Prostate gland (tissue), 2 donors: ENCODE measurements at regions not wholly inside any gene's neighbourhood (a gene's known extent, or its start where the extent isn't known, plus 50 kb on each side); places are given as distances from the start of the nearest gene placed in this dataset.

ENCODE experiments used
- DNase-seq: peaks from one replicate; pipeline ENCODE4 v3.0.0-alpha.2; 2019; ENCODE audit warnings: low spot score
- H3K27ac ChIP-seq, 2 donors: fragments of 200-600 bp; sonication (generic); 2 replicates each; pipeline ENCODE4 v1.5.1; 2017 to 2019
- H3K27me3 ChIP-seq: fragments of 200-600 bp; sonication (generic); replicated peaks from 2 replicates; pipeline ENCODE4 v1.5.1; 2019; ENCODE audit not compliant: insufficient read depth
- H3K36me3 ChIP-seq, 2 donors: fragments of 200-600 bp; sonication (generic); 1 replicate in 1 of 2; 2 replicates in 1 of 2; pipeline versions ENCODE4 v1.5.1 to v1.8.1; 2017 to 2019
- H3K4me1 ChIP-seq: fragments of 200-600 bp; sonication (generic); replicated peaks from 2 replicates; pipeline ENCODE4 v1.5.1; 2019
- H3K4me3 ChIP-seq, 2 donors: fragments of 200-600 bp; sonication (generic); 2 replicates each; pipeline ENCODE4 v1.5.1; 2017 to 2019
- H3K9me3 ChIP-seq: fragments of 200-600 bp; sonication (generic); 2 replicates; pipeline ENCODE4 v1.5.1; 2017
- CTCF ChIP-seq, 4 experiments: fragments of 200-600 bp in 2 of 4; fragments of 450-650 bp in 2 of 4; sonication (generic) in 2 of 4; IDR thresholded peaks; 1 replicate in 3 of 4; 2 replicates in 1 of 4; pipeline ENCODE4 v1.5.1; 2016 to 2019; ENCODE audit warnings: antibody characterized with exemption in 4 of 4, mild to moderate bottlenecking in 2 of 4, moderate library complexity in 2 of 4
- POLR2A ChIP-seq: fragments of 450-650 bp; IDR thresholded peaks from one replicate; pipeline ENCODE4 v1.6.1; 2016; ENCODE audit warnings: antibody characterized with exemption, mild to moderate bottlenecking
- POLR2AphosphoS5 ChIP-seq: sonication (generic); formaldehyde crosslinking; IDR thresholded peaks from one replicate; pipeline ENCODE4 v1.6.1; 2017; ENCODE audit warnings: antibody characterized with exemption
- WGBS: methylation state at CpG from one replicate; pipeline ENCODE4 v1.1.5; 2018; 5-methylcytosine and 5-hydroxymethylcytosine counted together
- intact Hi-C: fragments of 100-400 bp; cut with DNase I; formaldehyde crosslinking; loops from one replicate; pipeline ENCODE4 v1.14.2; 2022

- Histone ChIP-seq H3K27ac (no peak overlapping the region), H3K9me3 (no peaks in the 10 kb centered on the region), H3K4me3 (no peak overlapping the region), H3K36me3 (no peaks in the 10 kb centered on the region), H3K4me1 (no peaks in the 10 kb centered on the region), H3K27me3 (no peaks in the 10 kb centered on the region)
- DNase-seq, result no peak
- 100% methylated on average over 1 of the region's 1 CpG for WGBS
- intact Hi-C loops, result no loop called here
- TF ChIP-seq CTCF (IDR thresholded peaks at IDR 0.05) (no peak), POLR2A (no peak), POLR2AphosphoS5 (no peak)
Measured at GRCh38 chrX:97987979-97988378, 1104.3 kb downstream of the RPA4 start.

- TF ChIP-seq POLR2AphosphoS5 (no peak), CTCF (IDR thresholded peaks at IDR 0.05) (no peak)
- Histone ChIP-seq H3K9me3 (no peaks in the 10 kb centered on the region), H3K4me1 (no peaks in the 10 kb centered on the region), H3K27me3 (no peaks in the 10 kb centered on the region), H3K36me3 (no peaks in the 10 kb centered on the region), H3K27ac (no peak overlapping the region), H3K4me3 (no peak overlapping the region)
- no peak for DNase-seq
- intact Hi-C loops, result no loop called here
- 75% methylated on average over 4 of the region's 4 CpGs for WGBS
Measured at GRCh38 chrX:97995834-97996233, 1112.1 kb downstream of the RPA4 start.

- WGBS, result no CpG with 5 or more reads among the region's 4 CpGs
- intact Hi-C loops, result no loop called here
- no peak overlapping the region for H3K27ac ChIP-seq
- no peaks in the 10 kb centered on the region for H3K9me3 ChIP-seq
- no peaks in the 10 kb centered on the region for H3K4me1 ChIP-seq
- no peak for DNase-seq
- no peaks in the 10 kb centered on the region for H3K27me3 ChIP-seq
- no peak overlapping the region for H3K4me3 ChIP-seq
- no peaks in the 10 kb centered on the region for H3K36me3 ChIP-seq
- TF ChIP-seq POLR2A, result no peak
- TF ChIP-seq CTCF (IDR thresholded peaks at IDR 0.05), result no peak
- TF ChIP-seq POLR2AphosphoS5, result no peak
Measured at GRCh38 chrX:98028691-98029090, 1145.0 kb downstream of the RPA4 start.

- no peak for DNase-seq
- Histone ChIP-seq H3K4me3 (no peak overlapping the region), H3K9me3 (no peaks in the 10 kb centered on the region), H3K36me3 (no peaks in the 10 kb centered on the region), H3K27me3 (no peaks in the 10 kb centered on the region), H3K27ac (no peak overlapping the region), H3K4me1 (no peaks in the 10 kb centered on the region)
- intact Hi-C loops, result no loop called here
- TF ChIP-seq POLR2AphosphoS5 (no peak), CTCF (IDR thresholded peaks at IDR 0.05) (no peak), POLR2A (no peak)
- 80% methylated on average over 2 of the region's 12 CpGs for WGBS
Measured at GRCh38 chrX:98029861-98030260, 1146.2 kb downstream of the RPA4 start.

- Histone ChIP-seq H3K9me3 (no peaks in the 10 kb centered on the region), H3K4me3 (no peak overlapping the region), H3K27ac (no peak overlapping the region), H3K27me3 (no peaks in the 10 kb centered on the region), H3K4me1 (no peaks in the 10 kb centered on the region), H3K36me3 (no peaks in the 10 kb centered on the region)
- 85% methylated on average over 3 of the region's 3 CpGs for WGBS
- TF ChIP-seq POLR2A (no peak), CTCF (IDR thresholded peaks at IDR 0.05) (no peak), POLR2AphosphoS5 (no peak)
- DNase-seq, result no peak
- intact Hi-C loops, result no loop called here
Measured at GRCh38 chrX:98057176-98057575, 1173.5 kb downstream of the RPA4 start.
